ENCODE measurements at regions not wholly inside any gene's neighbourhood (a gene's known extent, or its start where the extent isn't known, plus 50 kb on each side); places are given as distances from the start of the nearest gene placed in this dataset.

DNA sequence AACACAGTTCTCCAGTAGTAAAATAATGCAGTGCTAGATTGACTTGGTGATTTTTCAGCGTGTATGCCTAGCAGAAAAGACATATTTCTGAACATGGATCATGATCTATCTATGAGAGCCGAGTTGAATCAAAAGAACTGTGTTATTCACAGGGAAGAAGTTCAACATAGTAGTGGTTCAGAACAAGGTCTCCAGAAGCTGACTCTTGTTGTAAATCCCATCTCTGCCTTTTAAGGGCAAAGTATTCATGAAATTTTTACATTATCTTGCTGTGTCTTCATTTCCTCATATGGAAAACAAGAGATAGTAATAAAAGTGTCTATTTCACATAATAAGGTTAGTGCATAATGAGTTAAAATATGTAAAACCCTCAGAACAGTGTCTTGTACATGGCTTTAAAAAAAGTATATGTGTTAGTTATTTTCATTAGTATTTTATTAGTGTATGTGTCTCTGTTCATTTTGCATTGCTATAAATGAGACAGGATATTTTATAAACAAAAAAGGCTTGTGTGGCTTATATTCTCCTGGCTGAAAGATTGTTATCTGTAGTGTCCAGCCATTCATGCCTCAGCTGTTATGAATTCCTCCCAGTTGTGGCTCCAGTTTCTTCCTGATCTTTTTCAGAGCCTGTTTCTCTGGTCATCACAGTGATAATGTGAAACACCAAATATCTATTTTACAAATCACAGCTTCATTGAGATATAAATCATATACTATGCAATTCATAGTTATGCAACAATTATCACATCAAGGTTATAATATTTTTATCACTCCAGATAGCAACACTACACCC, 1351.2 kb downstream of the STIM2 start:
- Histone ChIP-seq H3K9ac (ENCODE audit: low read length) (no peak overlapping the region), H3K4me1 (ENCODE audit: insufficient read depth, low read length) (no peaks in the 10 kb centered on the region), H3K27ac (ENCODE audit: low read depth, low read length) (no peak overlapping the region), H3K36me3 (ENCODE audit: insufficient read depth, low read length) (no peaks in the 10 kb centered on the region), H3K9me3 (ENCODE audit: low read length) (no peaks in the 10 kb centered on the region), H3K4me3 (ENCODE audit: low read depth in 1 of 2, low read length in 2 of 2) (no peak overlapping the region), H3K27me3 (ENCODE audit: control insufficient read depth in 1 of 2, insufficient read depth in 2 of 2, low read length in 2 of 2) (no peaks in the 10 kb centered on the region)

DNA sequence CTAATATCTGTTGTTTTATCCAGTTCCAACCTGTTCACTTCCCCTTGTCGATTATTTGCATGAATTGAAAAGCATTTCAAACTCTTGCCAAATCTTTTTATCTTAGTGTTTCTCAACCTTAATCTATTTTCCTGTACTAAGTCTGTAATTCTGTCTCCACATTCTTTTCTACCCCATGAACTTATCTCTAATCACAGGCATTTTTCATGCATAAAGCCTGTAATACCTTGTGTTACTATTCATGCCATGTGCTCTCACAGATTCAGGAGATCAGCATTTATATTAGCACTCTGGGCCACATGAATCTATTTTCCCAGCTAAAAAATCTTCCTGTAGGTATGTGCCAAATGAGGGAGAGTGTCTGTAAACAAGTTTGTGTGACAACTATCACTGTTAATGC, 1360.9 kb downstream of the STIM2 start:
- Histone ChIP-seq H3K9me3 (ENCODE audit: low read length) (no peaks in the 10 kb centered on the region), H3K36me3 (ENCODE audit: insufficient read depth, low read length) (no peaks in the 10 kb centered on the region), H3K9ac (ENCODE audit: low read length) (no peak overlapping the region), H3K4me1 (ENCODE audit: insufficient read depth, low read length) (no peaks in the 10 kb centered on the region), H3K27ac (ENCODE audit: low read depth, low read length) (no peak overlapping the region), H3K27me3 (ENCODE audit: control insufficient read depth in 1 of 2, insufficient read depth in 2 of 2, low read length in 2 of 2) (no peaks in the 10 kb centered on the region), H3K4me3 (ENCODE audit: low read depth in 1 of 2, low read length in 2 of 2) (no peak overlapping the region)

DNA sequence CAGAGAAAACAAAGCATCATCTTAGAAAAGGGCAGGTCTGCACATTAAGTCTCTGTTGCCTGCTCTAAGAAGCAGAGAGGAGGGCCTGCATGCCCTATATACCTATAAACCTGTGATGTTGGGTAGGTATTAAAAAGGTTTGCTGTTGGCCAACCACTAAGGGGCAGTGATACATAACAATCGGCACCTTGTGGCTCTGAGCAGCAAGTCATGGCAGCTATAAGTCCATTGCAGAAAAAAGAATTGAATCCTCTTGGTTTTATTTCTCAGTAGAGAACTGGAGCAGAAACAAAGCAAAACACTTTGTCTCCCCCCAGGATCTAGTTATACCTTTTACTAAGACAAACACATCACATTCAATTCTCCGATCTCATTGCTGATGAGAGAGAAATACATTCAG, 1364.4 kb downstream of the STIM2 start:
- no peaks in the 10 kb centered on the region for H3K27me3 ChIP-seq (ENCODE audit: control insufficient read depth in 1 of 2, insufficient read depth in 2 of 2, low read length in 2 of 2)
- no peak overlapping the region for H3K9ac ChIP-seq (ENCODE audit: low read length)
- H3K36me3 ChIP-seq (ENCODE audit: insufficient read depth, low read length) = no peaks in the 10 kb centered on the region
- no peak overlapping the region for H3K4me3 ChIP-seq (ENCODE audit: low read depth in 1 of 2, low read length in 2 of 2)
- peaks cover 6% of the 10 kb centered on the region for H3K4me1 ChIP-seq (ENCODE audit: insufficient read depth, low read length)
- H3K27ac ChIP-seq (ENCODE audit: low read depth, low read length) = no peak overlapping the region
- no peaks in the 10 kb centered on the region for H3K9me3 ChIP-seq (ENCODE audit: low read length)

DNA sequence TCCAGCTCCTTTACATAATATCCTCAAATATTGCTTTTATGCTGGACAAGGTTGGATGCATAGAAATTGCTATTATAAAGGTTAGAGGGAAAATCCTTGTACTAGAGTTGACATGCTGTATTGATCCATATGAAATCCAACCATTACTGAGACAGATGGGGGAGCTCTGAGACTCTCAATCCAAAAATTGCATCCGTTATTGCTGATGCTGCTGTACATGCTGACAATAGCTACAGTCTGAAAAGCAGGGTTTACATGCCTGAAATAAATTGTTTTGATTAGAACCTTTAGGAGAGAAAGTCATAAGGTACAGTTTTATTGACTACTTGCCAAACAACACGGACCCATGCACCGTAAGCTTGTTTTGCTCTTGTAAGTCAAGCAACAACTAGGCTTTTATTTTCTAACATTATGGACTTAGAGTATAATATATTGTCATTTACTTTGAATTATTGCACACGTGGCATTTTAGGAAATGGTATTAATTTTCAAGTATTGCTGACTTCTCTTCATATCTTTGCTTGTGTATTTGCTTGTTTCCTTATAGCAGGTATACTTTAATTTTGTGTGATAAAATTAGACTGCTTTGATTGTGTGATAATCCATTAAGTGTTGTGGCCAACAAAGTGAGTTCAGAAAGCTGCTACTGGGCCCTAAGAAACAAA, 1365.2 kb downstream of the STIM2 start:
- Histone ChIP-seq H3K9me3 (ENCODE audit: low read length) (no peaks in the 10 kb centered on the region), H3K36me3 (ENCODE audit: insufficient read depth, low read length) (no peaks in the 10 kb centered on the region), H3K9ac (ENCODE audit: low read length) (no peak overlapping the region), H3K4me3 (ENCODE audit: low read depth in 1 of 2, low read length in 2 of 2) (no peak overlapping the region), H3K4me1 (ENCODE audit: insufficient read depth, low read length) (peaks cover 6% of the 10 kb centered on the region), H3K27me3 (ENCODE audit: control insufficient read depth in 1 of 2, insufficient read depth in 2 of 2, low read length in 2 of 2) (no peaks in the 10 kb centered on the region), H3K27ac (ENCODE audit: low read depth, low read length) (no peak overlapping the region)

DNA sequence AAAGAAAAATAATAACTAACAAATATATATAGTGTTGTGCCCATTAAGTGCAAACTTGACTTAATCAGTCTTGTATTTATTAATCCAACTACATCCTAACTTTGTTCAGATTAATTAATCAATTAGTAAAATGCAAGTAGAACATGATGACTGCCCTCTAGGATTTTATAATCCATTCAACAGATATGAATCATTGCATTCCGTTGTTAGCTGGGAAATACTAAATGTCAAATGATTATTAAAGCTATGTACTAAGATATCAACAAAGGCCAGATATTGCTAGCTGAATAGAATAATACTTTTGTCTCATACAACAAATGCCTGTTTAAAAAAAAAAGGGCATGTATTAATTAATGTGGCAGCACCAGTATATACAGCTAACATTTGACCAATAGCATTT, 1366.3 kb downstream of the STIM2 start:
- no peak overlapping the region for H3K4me3 ChIP-seq (ENCODE audit: low read depth in 1 of 2, low read length in 2 of 2)
- H3K36me3 ChIP-seq (ENCODE audit: insufficient read depth, low read length) = no peaks in the 10 kb centered on the region
- peaks cover 6% of the 10 kb centered on the region for H3K4me1 ChIP-seq (ENCODE audit: insufficient read depth, low read length)
- no peak overlapping the region for H3K27ac ChIP-seq (ENCODE audit: low read depth, low read length)
- H3K9ac ChIP-seq (ENCODE audit: low read length) = no peak overlapping the region
- no peaks in the 10 kb centered on the region for H3K9me3 ChIP-seq (ENCODE audit: low read length)
- no peaks in the 10 kb centered on the region for H3K27me3 ChIP-seq (ENCODE audit: control insufficient read depth in 1 of 2, insufficient read depth in 2 of 2, low read length in 2 of 2)

DNA sequence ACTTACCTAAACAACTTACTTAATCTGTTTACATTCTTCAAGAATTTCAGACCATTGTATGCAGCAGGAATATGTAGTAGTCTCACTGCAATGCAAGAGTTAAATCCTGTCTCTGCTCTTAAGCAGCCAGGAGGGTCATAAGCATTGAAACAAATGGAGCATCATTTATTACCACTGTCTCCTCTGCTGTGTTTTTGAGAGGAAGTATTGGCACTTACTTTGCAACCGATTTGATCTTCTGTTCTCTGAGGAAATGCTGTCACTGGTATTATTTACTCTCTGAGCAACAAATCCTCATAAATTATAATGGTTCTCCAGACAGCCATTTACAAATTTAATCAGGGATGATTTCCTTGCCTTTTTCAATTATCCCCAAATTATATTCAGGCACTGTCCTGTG, 1367.1 kb downstream of the STIM2 start:
- Histone ChIP-seq H3K4me1 (ENCODE audit: insufficient read depth, low read length) (peaks cover 6% of the 10 kb centered on the region), H3K9ac (ENCODE audit: low read length) (no peak overlapping the region), H3K36me3 (ENCODE audit: insufficient read depth, low read length) (no peaks in the 10 kb centered on the region), H3K4me3 (ENCODE audit: low read depth in 1 of 2, low read length in 2 of 2) (no peak overlapping the region), H3K9me3 (ENCODE audit: low read length) (no peaks in the 10 kb centered on the region), H3K27ac (ENCODE audit: low read depth, low read length) (no peak overlapping the region), H3K27me3 (ENCODE audit: control insufficient read depth in 1 of 2, insufficient read depth in 2 of 2, low read length in 2 of 2) (no peaks in the 10 kb centered on the region)

DNA sequence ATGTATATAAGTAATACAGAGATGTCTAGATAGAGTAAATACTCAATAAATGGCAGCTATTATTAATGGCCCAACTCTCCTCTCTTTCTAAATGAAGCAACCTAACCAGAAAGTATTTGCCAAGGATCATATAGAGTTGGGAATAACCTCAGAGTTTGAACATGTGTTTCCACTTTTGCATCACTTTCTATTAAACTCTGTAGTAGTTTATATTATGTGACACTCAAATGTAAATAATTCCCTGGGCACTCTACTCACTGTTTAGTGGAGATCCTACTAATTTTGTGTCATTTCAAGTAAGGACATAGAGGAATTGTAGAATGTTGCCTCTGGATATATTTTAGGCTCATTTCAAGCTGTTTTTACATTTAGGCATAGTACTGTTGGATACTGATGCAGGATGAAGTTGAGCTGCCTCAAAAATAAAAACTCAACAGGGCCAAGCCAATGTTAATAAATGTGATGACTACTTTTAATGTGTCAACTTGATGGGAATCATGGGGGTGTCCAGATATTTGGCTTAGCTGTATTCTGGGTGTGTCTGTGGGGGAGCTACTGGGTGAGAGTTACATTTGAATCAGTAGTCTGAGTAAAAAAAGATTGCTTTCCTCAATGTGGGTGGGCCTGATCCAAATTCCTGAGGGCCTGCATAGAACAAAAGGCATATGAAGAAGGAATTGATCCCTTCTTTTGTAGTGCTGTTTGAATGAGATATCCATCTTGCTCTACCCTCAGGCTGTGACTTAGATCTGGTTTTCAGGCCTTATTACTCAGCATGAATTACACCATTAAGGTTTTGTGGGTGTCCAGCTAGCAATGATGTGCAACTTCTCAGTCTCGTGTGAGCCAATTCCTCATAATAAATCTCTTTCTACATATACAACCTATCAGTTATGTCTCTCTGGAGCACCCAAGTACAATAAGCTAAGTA, 1368.2 kb downstream of the STIM2 start:
- Histone ChIP-seq H3K9ac (ENCODE audit: low read length) (no peak overlapping the region), H3K36me3 (ENCODE audit: insufficient read depth, low read length) (no peaks in the 10 kb centered on the region), H3K4me1 (ENCODE audit: insufficient read depth, low read length) (peaks cover 6% of the 10 kb centered on the region), H3K27ac (ENCODE audit: low read depth, low read length) (no peak overlapping the region), H3K4me3 (ENCODE audit: low read depth in 1 of 2, low read length in 2 of 2) (no peak overlapping the region), H3K27me3 (ENCODE audit: control insufficient read depth in 1 of 2, insufficient read depth in 2 of 2, low read length in 2 of 2) (no peaks in the 10 kb centered on the region), H3K9me3 (ENCODE audit: low read length) (no peaks in the 10 kb centered on the region)

DNA sequence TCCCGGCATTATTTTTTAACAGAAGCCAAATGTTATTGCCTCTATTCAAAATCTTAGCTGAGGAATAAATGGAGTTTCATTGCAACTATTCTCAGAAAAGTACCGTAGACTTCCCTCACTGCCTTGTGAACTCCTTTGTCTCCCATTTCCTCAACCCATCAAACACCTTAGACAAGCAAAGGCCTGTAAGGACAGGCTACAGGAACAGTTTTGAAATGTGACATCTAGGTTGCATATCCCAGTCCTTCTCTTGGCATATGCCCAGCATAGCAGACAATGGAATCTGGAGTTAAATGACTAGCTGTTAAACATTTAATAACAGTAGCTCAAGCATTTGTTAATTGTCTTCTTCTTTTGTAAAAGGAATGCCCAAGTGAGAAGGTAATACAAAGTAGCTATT, 1371.7 kb downstream of the STIM2 start:
- Histone ChIP-seq H3K27me3 (ENCODE audit: control insufficient read depth in 1 of 2, insufficient read depth in 2 of 2, low read length in 2 of 2) (no peaks in the 10 kb centered on the region), H3K36me3 (ENCODE audit: insufficient read depth, low read length) (no peaks in the 10 kb centered on the region), H3K9me3 (ENCODE audit: low read length) (no peaks in the 10 kb centered on the region), H3K4me1 (ENCODE audit: insufficient read depth, low read length) (peaks cover 2% of the 10 kb centered on the region), H3K27ac (ENCODE audit: low read depth, low read length) (no peak overlapping the region), H3K9ac (ENCODE audit: low read length) (no peak overlapping the region), H3K4me3 (ENCODE audit: low read depth in 1 of 2, low read length in 2 of 2) (no peak overlapping the region)

DNA sequence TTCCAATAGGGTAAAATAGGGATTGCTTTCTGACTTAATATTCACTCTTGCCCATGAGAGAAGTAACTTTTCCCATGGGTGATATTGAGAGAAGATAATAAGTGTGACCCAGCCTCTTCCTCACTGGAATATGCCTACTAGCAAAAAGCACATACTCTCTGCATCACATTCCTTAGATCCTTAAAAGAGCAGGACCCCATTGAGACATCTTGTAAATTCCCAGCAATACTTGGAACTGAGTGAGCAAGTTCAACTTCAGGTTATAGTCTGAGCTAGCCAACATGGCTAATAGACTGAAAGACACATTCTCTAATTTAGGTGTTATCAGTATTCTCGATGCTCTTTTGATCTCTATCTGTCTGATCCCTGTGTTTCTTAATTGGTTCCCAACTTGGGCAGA, 1372.3 kb downstream of the STIM2 start:
- Histone ChIP-seq H3K36me3 (ENCODE audit: insufficient read depth, low read length) (no peaks in the 10 kb centered on the region), H3K4me3 (ENCODE audit: low read depth in 1 of 2, low read length in 2 of 2) (no peak overlapping the region), H3K9ac (ENCODE audit: low read length) (no peak overlapping the region), H3K27ac (ENCODE audit: low read depth, low read length) (no peak overlapping the region), H3K27me3 (ENCODE audit: control insufficient read depth in 1 of 2, insufficient read depth in 2 of 2, low read length in 2 of 2) (no peaks in the 10 kb centered on the region), H3K4me1 (ENCODE audit: insufficient read depth, low read length) (no peaks in the 10 kb centered on the region), H3K9me3 (ENCODE audit: low read length) (no peaks in the 10 kb centered on the region)

DNA sequence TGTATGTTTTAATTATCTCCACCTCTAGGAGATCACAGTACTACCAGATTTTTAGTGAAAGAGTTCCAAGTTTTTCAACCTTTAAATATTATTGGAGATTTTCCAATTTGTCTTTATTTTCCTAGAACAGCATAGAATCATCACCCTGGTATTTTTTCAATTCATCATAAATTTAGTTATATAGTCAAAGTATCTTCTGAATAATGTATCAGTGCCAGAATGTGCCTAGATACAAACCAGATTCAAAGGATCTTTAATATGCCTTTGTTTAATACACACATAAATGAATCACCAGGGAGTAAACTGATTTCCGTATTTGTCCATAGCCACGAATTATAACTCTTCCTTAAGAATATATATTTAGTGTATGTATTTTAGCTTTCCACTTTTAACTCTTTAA, 1373.1 kb downstream of the STIM2 start:
- Histone ChIP-seq H3K4me3 (ENCODE audit: low read depth in 1 of 2, low read length in 2 of 2) (no peak overlapping the region), H3K4me1 (ENCODE audit: insufficient read depth, low read length) (no peaks in the 10 kb centered on the region), H3K27me3 (ENCODE audit: control insufficient read depth in 1 of 2, insufficient read depth in 2 of 2, low read length in 2 of 2) (no peaks in the 10 kb centered on the region), H3K9ac (ENCODE audit: low read length) (no peak overlapping the region), H3K27ac (ENCODE audit: low read depth, low read length) (no peak overlapping the region), H3K36me3 (ENCODE audit: insufficient read depth, low read length) (no peaks in the 10 kb centered on the region), H3K9me3 (ENCODE audit: low read length) (no peaks in the 10 kb centered on the region)

DNA sequence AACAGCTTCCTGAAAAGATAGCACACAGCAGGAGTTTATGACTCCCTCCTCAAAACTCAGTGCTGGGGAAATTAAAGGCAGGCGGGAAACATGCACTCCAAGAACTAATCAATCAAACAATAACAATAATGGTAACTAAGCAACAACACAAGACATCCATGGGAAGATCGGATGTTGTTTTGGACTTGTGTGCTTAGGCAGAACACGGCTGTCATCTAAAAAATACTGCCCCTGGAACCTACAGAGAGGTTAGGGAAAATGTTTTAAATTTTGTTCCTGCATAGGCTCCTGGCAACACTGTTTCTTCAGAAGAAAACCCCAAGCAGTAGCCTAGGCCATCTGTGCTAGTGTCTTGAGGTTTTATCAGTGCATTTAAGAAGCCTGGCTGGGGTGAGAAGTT, 1378.2 kb downstream of the STIM2 start:
- Histone ChIP-seq H3K27ac (ENCODE audit: low read depth, low read length) (no peak overlapping the region), H3K36me3 (ENCODE audit: insufficient read depth, low read length) (no peaks in the 10 kb centered on the region), H3K27me3 (ENCODE audit: control insufficient read depth in 1 of 2, insufficient read depth in 2 of 2, low read length in 2 of 2) (no peaks in the 10 kb centered on the region), H3K4me1 (ENCODE audit: insufficient read depth, low read length) (no peaks in the 10 kb centered on the region), H3K4me3 (ENCODE audit: low read depth in 1 of 2, low read length in 2 of 2) (no peak overlapping the region), H3K9me3 (ENCODE audit: low read length) (no peaks in the 10 kb centered on the region), H3K9ac (ENCODE audit: low read length) (no peak overlapping the region)

Measured in muscle layer of colon (tissue), 2 donors.